H1 (cell line): ENCODE measurements at regions not wholly inside any gene's neighbourhood (a gene's known extent, or its start where the extent isn't known, plus 50 kb on each side); places are given as distances from the start of the nearest gene placed in this dataset.

Experiments
- CTCF ChIA-PET: fragments of 300-600 bp; sonication (Branson Sonifier 250); formaldehyde crosslinking; loops from one replicate; lab custom pipeline; 2021; ENCODE audit not compliant: partially characterized antibody; lab: Charles Lee
- POLR2A ChIA-PET: fragments of 300-600 bp; sonication (Branson Sonifier 250); formaldehyde crosslinking; loops from one replicate; lab custom pipeline; 2021; ENCODE audit warnings: inconsistent platforms; ENCODE audit not compliant: partially characterized antibody; lab: Charles Lee
- DNase-seq, 2 experiments: peaks; one replicate each; pipeline versions ENCODE4 v3.0.0 to v3.0.0-alpha.2; 2010 to 2022; ENCODE audit warnings: low spot score in 2 of 2, low read depth in 1 of 2, mixed read lengths in 1 of 2
- FAIRE-seq: peaks from 2 replicates; lab custom pipeline; 2011; peaks lifted over from hg19 to GRCh38; lab: Jason Lieb, UNC
- H2AFZ ChIP-seq: 2 replicates; pipeline ENCODE4 v1.8.1; 2012; ENCODE audit warnings: low read length, inconsistent platforms
- H2AK5ac ChIP-seq: 2 replicates; pipeline ENCODE4 v1.6.1; 2013; ENCODE audit warnings: low read depth, low read length
- H2BK120ac ChIP-seq: replicated peaks from 2 replicates; pipeline ENCODE3; 2013; ENCODE audit warnings: low read depth, low read length, inconsistent platforms
- H2BK12ac ChIP-seq: 2 replicates; pipeline ENCODE4 v1.6.1; 2013; ENCODE audit warnings: low read depth, low read length
- H2BK15ac ChIP-seq: 2 replicates; pipeline ENCODE4 v1.6.1; 2013; ENCODE audit warnings: low read length
- H2BK20ac ChIP-seq: 2 replicates; pipeline ENCODE4 v1.6.1; 2013; ENCODE audit warnings: low read length
- H2BK5ac ChIP-seq: 2 replicates; pipeline ENCODE4 v1.6.1; 2013; ENCODE audit warnings: low read depth, low read length
- H3K14ac ChIP-seq: 2 replicates; pipeline ENCODE4 v1.6.1; 2013; ENCODE audit warnings: inconsistent platforms; ENCODE audit not compliant: insufficient read length
- H3K18ac ChIP-seq: 2 replicates; pipeline ENCODE4 v1.6.1; 2013; ENCODE audit warnings: low read length; ENCODE audit errors: extremely low read depth
- H3K23ac ChIP-seq: 2 replicates; pipeline ENCODE4 v1.6.1; 2013; ENCODE audit warnings: inconsistent platforms; ENCODE audit not compliant: insufficient read length
- H3K23me2 ChIP-seq: 2 replicates; pipeline ENCODE4 v1.6.1; 2013; ENCODE audit warnings: low read depth, low read length
- H3K27ac ChIP-seq: 2 replicates; pipeline ENCODE4 v1.6.1; 2011; ENCODE audit warnings: low read depth, low read length, inconsistent platforms
- H3K27me3 ChIP-seq, 4 experiments: replicated peaks in 1 of 4; 1 replicate in 1 of 4; 2 replicates in 3 of 4; pipeline versions ENCODE4 v1.6.1 to v1.8.1; 2011 to 2013; ENCODE audit warnings: low read length in 3 of 4, mild to moderate bottlenecking in 3 of 4, inconsistent platforms in 2 of 4, mixed read lengths in 2 of 4, moderate library complexity in 1 of 4; ENCODE audit not compliant: control insufficient read depth in 3 of 4, insufficient read depth in 3 of 4; ENCODE audit errors: extremely low read depth in 1 of 4
- H3K36me3 ChIP-seq, 4 experiments: 2 replicates each; pipeline versions ENCODE4 v1.6.1 to v1.8.1; 2011 to 2013; ENCODE audit warnings: mild to moderate bottlenecking in 4 of 4, low read length in 3 of 4, moderate library complexity in 2 of 4, control low read depth in 1 of 4, inconsistent platforms in 1 of 4; ENCODE audit not compliant: insufficient read depth in 4 of 4, control insufficient read depth in 2 of 4
- H3K4ac ChIP-seq: replicated peaks from 2 replicates; pipeline ENCODE3; 2013; ENCODE audit warnings: low read length, low read depth, mixed read lengths, inconsistent platforms; ENCODE audit not compliant: insufficient read length
- H3K4me1 ChIP-seq, 4 experiments: replicated peaks in 1 of 4; 1 replicate in 1 of 4; 2 replicates in 3 of 4; pipeline versions ENCODE4 v1.6.1 to v1.8.1; 2011 to 2013; ENCODE audit warnings: low read length in 3 of 4, inconsistent platforms in 2 of 4, mixed read lengths in 1 of 4; ENCODE audit not compliant: insufficient read depth in 4 of 4, control insufficient read depth in 3 of 4
- H3K4me2 ChIP-seq, 2 experiments: 2 replicates each; pipeline versions ENCODE4 v1.6.1 to v1.8.1; 2011 to 2013; ENCODE audit warnings: low read depth in 2 of 2, low read length in 2 of 2, control low read depth in 1 of 2, inconsistent platforms in 1 of 2, mild to moderate bottlenecking in 1 of 2; ENCODE audit not compliant: insufficient read depth in 1 of 2
- H3K4me3 ChIP-seq, 4 experiments: fragments of 200-600, 300-600 bp in 1 of 4; sonication (generic), shearing (Covaris generic), sonication (Bioruptor Twin) in 1 of 4; 2 replicates each; pipeline versions ENCODE4 v1.5.1 to v1.8.1; 2011 to 2016; ENCODE audit warnings: low read length in 4 of 4, low read depth in 3 of 4, control low read depth in 2 of 4, inconsistent platforms in 2 of 4, mild to moderate bottlenecking in 2 of 4, mixed read lengths in 1 of 4, moderate library complexity in 1 of 4; ENCODE audit not compliant: insufficient read depth in 2 of 4; ENCODE audit errors: extremely low read depth in 1 of 4
- H3K56ac ChIP-seq: replicated peaks from 2 replicates; pipeline ENCODE3; 2013; ENCODE audit warnings: low read depth, mild to moderate bottlenecking, mixed read lengths, low read length, inconsistent platforms; ENCODE audit not compliant: insufficient read length
- H3K79me1 ChIP-seq: 2 replicates; pipeline ENCODE4 v1.6.1; 2013; ENCODE audit warnings: low read depth, low read length, control low read depth
- H3K79me2 ChIP-seq, 2 experiments: 2 replicates each; pipeline versions ENCODE4 v1.6.1 to v1.8.1; 2012 to 2013; ENCODE audit warnings: low read length in 2 of 2, mild to moderate bottlenecking in 2 of 2, inconsistent platforms in 1 of 2; ENCODE audit not compliant: insufficient read depth in 2 of 2, control insufficient read depth in 1 of 2
- H3K9ac ChIP-seq, 4 experiments: replicated peaks in 1 of 4; 1 replicate in 1 of 4; 2 replicates in 3 of 4; pipeline versions ENCODE4 v1.6.1 to v1.8.1; 2011 to 2013; ENCODE audit warnings: low read depth in 3 of 4, low read length in 3 of 4, control low read depth in 2 of 4, mild to moderate bottlenecking in 2 of 4, moderate library complexity in 2 of 4, inconsistent platforms in 1 of 4; ENCODE audit errors: extremely low read depth in 1 of 4
- H3K9me3 ChIP-seq, 2 experiments: 2 replicates each; pipeline versions ENCODE4 v1.6.1 to v1.8.1; 2012 to 2013; ENCODE audit warnings: mild to moderate bottlenecking in 2 of 2, moderate library complexity in 2 of 2, control low read depth in 1 of 2, inconsistent platforms in 1 of 2, low read depth in 1 of 2, low read length in 1 of 2, mixed read lengths in 1 of 2; ENCODE audit not compliant: insufficient read depth in 2 of 2
- H4K20me1 ChIP-seq, 2 experiments: replicated peaks in 1 of 2; 2 replicates each; pipeline versions ENCODE3 to v1.8.1; 2011 to 2013; ENCODE audit warnings: inconsistent platforms in 2 of 2, low read length in 2 of 2, mild to moderate bottlenecking in 1 of 2; ENCODE audit not compliant: insufficient read depth in 2 of 2, control insufficient read depth in 1 of 2
- H4K5ac ChIP-seq: 2 replicates; pipeline ENCODE4 v1.6.1; 2013; ENCODE audit warnings: low read length, low read depth, mixed read lengths, inconsistent platforms; ENCODE audit not compliant: insufficient read length
- H4K8ac ChIP-seq: 2 replicates; pipeline ENCODE4 v1.8.0; 2013; ENCODE audit warnings: mild to moderate bottlenecking, moderate library complexity, low read length, inconsistent platforms; ENCODE audit not compliant: insufficient read depth; ENCODE audit errors: extremely low read depth
- H4K91ac ChIP-seq: replicated peaks from 2 replicates; pipeline ENCODE3; 2013; ENCODE audit warnings: low read length, mixed read lengths, inconsistent platforms; ENCODE audit not compliant: insufficient read length
- BRCA1 ChIP-seq: IDR thresholded peaks from 2 replicates; pipeline ENCODE4 v1.6.1; 2012; ENCODE audit warnings: low read depth, low read length, improper control_type of control experiment
- CREB1 ChIP-seq: IDR thresholded peaks from 2 replicates; pipeline ENCODE4 v1.6.1; 2012; ENCODE audit warnings: inconsistent platforms
- E2F6 ChIP-seq: IDR thresholded peaks from 2 replicates; pipeline ENCODE4 v1.6.1; 2012; ENCODE audit warnings: inconsistent platforms
- EGR1 ChIP-seq: IDR thresholded peaks from 2 replicates; pipeline ENCODE4 v1.6.1; 2011; ENCODE audit warnings: low read depth, low read length, borderline replicate concordance
- GABPA ChIP-seq: IDR thresholded peaks from 2 replicates; pipeline ENCODE4 v1.6.1; 2011; ENCODE audit warnings: mild to moderate bottlenecking, low read length, moderate library complexity, borderline replicate concordance; ENCODE audit not compliant: insufficient read depth
- GTF2F1 ChIP-seq: IDR thresholded peaks from 2 replicates; pipeline ENCODE4 v1.6.1; 2012; ENCODE audit warnings: low read depth, low read length, improper control_type of control experiment, borderline replicate concordance
- HDAC2 ChIP-seq, 2 experiments: fragments of 300-600 bp in 1 of 2; sonication (generic) in 1 of 2; IDR thresholded peaks; 2 replicates each; pipeline ENCODE4 v1.6.1; 2011 to 2012; ENCODE audit warnings: low read depth in 2 of 2, low read length in 2 of 2, mild to moderate bottlenecking in 2 of 2, moderate library complexity in 2 of 2, borderline replicate concordance in 1 of 2, inconsistent platforms in 1 of 2
- JUN ChIP-seq: IDR thresholded peaks from 2 replicates; pipeline ENCODE4 v1.6.1; 2011; ENCODE audit warnings: low read depth, mild to moderate bottlenecking, improper control_type of control experiment, low read length
- KDM1A ChIP-seq: fragments of 200-600, 300-600 bp; sonication (generic); IDR thresholded peaks from 2 replicates; pipeline ENCODE4 v1.7.1; 2016; ENCODE audit warnings: mild to moderate bottlenecking, low read length, borderline replicate concordance
- RFX5 ChIP-seq: IDR thresholded peaks from 2 replicates; pipeline ENCODE4 v1.6.1; 2011; ENCODE audit warnings: low read depth, low read length, improper control_type of control experiment, borderline replicate concordance
- RNF2 ChIP-seq: fragments of 200-900, 300-1000 bp; sonication (generic); IDR thresholded peaks from 2 replicates; pipeline ENCODE4 v1.7.1; 2016; ENCODE audit warnings: borderline replicate concordance, low read depth, mild to moderate bottlenecking, antibody characterized with exemption, low read length; ENCODE audit not compliant: poor library complexity, severe bottlenecking; ENCODE audit errors: missing control alignments
- RXRA ChIP-seq: IDR thresholded peaks from 2 replicates; pipeline ENCODE4 v1.6.1; 2011; ENCODE audit warnings: low read depth, mild to moderate bottlenecking, low read length, moderate library complexity; ENCODE audit not compliant: insufficient read depth
- TAF1 ChIP-seq: IDR thresholded peaks from 2 replicates; pipeline ENCODE4 v1.6.1; 2011; ENCODE audit warnings: mild to moderate bottlenecking, low read depth, low read length
- WGBS, 2 experiments: shearing (Covaris generic) in 1 of 2; methylation state at CpG; one replicate each; pipeline versions ENCODE4 v1.1.6 to v1.1.7; 2013 to 2015; ENCODE audit warnings: low lambda C conversion rate in 2 of 2, mixed read lengths in 2 of 2, inconsistent platforms in 1 of 2, low coverage in 1 of 2, missing lambda C conversion rate in 1 of 2; ENCODE audit not compliant: insufficient replicate concordance in 2 of 2, insufficient coverage in 1 of 2, insufficient read length in 1 of 2; ENCODE audit errors: extremely low coverage in 1 of 2, missing lambda C conversion rate in 1 of 2; 5-methylcytosine and 5-hydroxymethylcytosine counted together

- CTCF ChIA-PET: no interaction called here
- 93% methylated on average over 11 of the region's 11 CpGs; no CpG with 5 or more reads in 1 of the 2 experiments for WGBS, 2 experiments
- H3K18ac ChIP-seq: no peak overlapping the region
- no peak for TF ChIP-seq RNF2
- TF ChIP-seq CREB1: no peak
- no peak for TF ChIP-seq GTF2F1
- TF ChIP-seq E2F6: no peak
- TF ChIP-seq RFX5: no peak
- TF ChIP-seq BRCA1: no peak
- no peak for TF ChIP-seq GABPA
- no peak for TF ChIP-seq JUN
- no peak for TF ChIP-seq KDM1A
- no peak for TF ChIP-seq TAF1
- no peak for TF ChIP-seq RXRA
- no peak for TF ChIP-seq HDAC2 (IDR thresholded peaks at IDR 0.05; ENCODE audit: borderline replicate concordance in 1 of 2, low read depth in 2 of 2, low read length in 2 of 2)
- no peak for TF ChIP-seq EGR1
Measured at GRCh38 chr12:28938581-28939235, 210.4 kb upstream of the FAR2 start.

More at GRCh38 chr12:28938581-28939235, 210.4 kb upstream of the FAR2 start:
- Histone ChIP-seq H3K9me3 (no peaks in the 10 kb centered on the region), H3K4me3 (no peak overlapping the region), H3K79me2 (no peaks in the 10 kb centered on the region), H3K79me1 (no peaks in the 10 kb centered on the region), H2AK5ac (no peak overlapping the region), H3K27ac (no peak overlapping the region), H3K23ac (no peak overlapping the region), H2BK20ac (no peak overlapping the region), H4K8ac (no peak overlapping the region), H3K23me2 (no peaks in the 10 kb centered on the region), H3K36me3 (no peaks in the 10 kb centered on the region), H4K20me1 (no peaks in the 10 kb centered on the region), H3K56ac (no peak overlapping the region), H3K4me1 (no peaks in the 10 kb centered on the region), H3K14ac (no peak overlapping the region), H2BK15ac (no peak overlapping the region), H3K9ac (no peak overlapping the region), H2BK120ac (no peak overlapping the region), H2AFZ (peak overlapping the region; percentile 48; the same call in 1 of the 2 replicates), H4K91ac (no peak overlapping the region), H3K4me2 (no peak overlapping the region), H4K5ac (no peak overlapping the region), H2BK12ac (no peak overlapping the region), H3K27me3 (no peaks in the 10 kb centered on the region), H3K4ac (no peak overlapping the region), H2BK5ac (no peak overlapping the region)
- DNase-seq (no peak), FAIRE-seq (no peak)
- POLR2A ChIA-PET: no interaction called here
